Body of pancreas (tissue), 4 donors: ENCODE measurements at regions not wholly inside any gene's neighbourhood (a gene's known extent, or its start where the extent isn't known, plus 50 kb on each side); places are given as distances from the start of the nearest gene placed in this dataset.

ENCODE experiments used
- ATAC-seq: fragments of 150-250 bp; one replicate; pipeline ENCODE4 v1.9.1; 2016
- DNase-seq, 4 donors: peaks; one replicate each; pipeline ENCODE4 v3.0.0-alpha.2; 2019
- H3K27ac ChIP-seq, 4 donors: fragments of 200-600 bp; sonication (generic); 1 replicate in 3 of 4; 2 replicates in 1 of 4; pipeline versions ENCODE4 v1.5.1 to v1.6.1; 2016 to 2019; ENCODE audit warnings: mild to moderate bottlenecking in 1 of 4, mixed read lengths in 1 of 4, moderate library complexity in 1 of 4
- H3K27me3 ChIP-seq, 2 donors: fragments of 200-600 bp; sonication (generic); one replicate each; pipeline ENCODE4 v1.6.0; 2016; ENCODE audit warnings: mild to moderate bottlenecking in 1 of 2
- H3K36me3 ChIP-seq, 2 donors: fragments of 200-600 bp; sonication (generic); replicated peaks in 1 of 2; 2 replicates each; pipeline ENCODE4 v1.5.1; 2016; ENCODE audit warnings: low read depth in 2 of 2; ENCODE audit not compliant: insufficient read depth in 1 of 2
- H3K4me1 ChIP-seq: fragments of 200-600 bp; sonication (generic); one replicate; pipeline ENCODE4 v1.6.0; 2016
- H3K4me3 ChIP-seq, 2 donors: fragments of 200-600 bp; sonication (generic); 1 replicate in 1 of 2; 2 replicates in 1 of 2; pipeline ENCODE4 v1.5.1; 2016 to 2019
- H3K9me3 ChIP-seq, 3 donors: fragments of 200-600 bp; sonication (generic); 1 replicate in 2 of 3; 2 replicates in 1 of 3; pipeline ENCODE4 v1.5.1; 2016
- POLR2A ChIP-seq, 3 donors: fragments of 450-650 bp; IDR thresholded peaks; one replicate each; pipeline ENCODE4 v1.6.1; 2016; ENCODE audit warnings: antibody characterized with exemption in 3 of 3, mild to moderate bottlenecking in 2 of 3
- WGBS, 2 donors: methylation state at CpG; one replicate each; pipeline ENCODE4 v1.1.5; 2017; 5-methylcytosine and 5-hydroxymethylcytosine counted together
- intact Hi-C: fragments of 100-400 bp; cut with DNase I; formaldehyde crosslinking; loops from one replicate; pipeline ENCODE4 v1.15.1; 2023
- TF ChIP-seq, protein P1 (sequence below), 7 experiments: fragments of 450-650 bp in 4 of 7; fragments of 200-600 bp in 3 of 7; sonication (generic) in 3 of 7; IDR thresholded peaks; one replicate each; pipeline ENCODE4 v1.5.1; 2016 to 2019; ENCODE audit warnings: antibody characterized with exemption in 7 of 7

DNA sequence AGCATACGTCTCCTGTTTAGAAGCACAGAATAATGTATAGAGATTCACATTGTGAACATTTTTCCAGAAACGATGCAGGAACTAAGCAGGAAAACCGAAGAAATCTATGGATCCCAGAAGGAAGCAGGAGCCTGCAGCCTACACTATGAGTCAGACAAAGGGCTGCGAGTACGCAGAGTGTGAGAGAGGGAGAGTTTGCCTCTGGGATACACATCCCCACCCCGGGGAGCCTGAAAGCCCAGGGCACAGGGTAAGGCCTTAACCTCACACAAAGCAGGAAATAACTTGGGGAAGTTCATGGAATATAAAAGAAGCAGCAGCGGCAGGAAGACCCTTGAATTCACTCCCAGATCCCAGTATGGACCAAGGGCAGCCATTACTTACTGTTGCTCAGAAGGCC is 842.1 kb upstream of the MANEA start:
- TF ChIP-seq, protein P1, sequence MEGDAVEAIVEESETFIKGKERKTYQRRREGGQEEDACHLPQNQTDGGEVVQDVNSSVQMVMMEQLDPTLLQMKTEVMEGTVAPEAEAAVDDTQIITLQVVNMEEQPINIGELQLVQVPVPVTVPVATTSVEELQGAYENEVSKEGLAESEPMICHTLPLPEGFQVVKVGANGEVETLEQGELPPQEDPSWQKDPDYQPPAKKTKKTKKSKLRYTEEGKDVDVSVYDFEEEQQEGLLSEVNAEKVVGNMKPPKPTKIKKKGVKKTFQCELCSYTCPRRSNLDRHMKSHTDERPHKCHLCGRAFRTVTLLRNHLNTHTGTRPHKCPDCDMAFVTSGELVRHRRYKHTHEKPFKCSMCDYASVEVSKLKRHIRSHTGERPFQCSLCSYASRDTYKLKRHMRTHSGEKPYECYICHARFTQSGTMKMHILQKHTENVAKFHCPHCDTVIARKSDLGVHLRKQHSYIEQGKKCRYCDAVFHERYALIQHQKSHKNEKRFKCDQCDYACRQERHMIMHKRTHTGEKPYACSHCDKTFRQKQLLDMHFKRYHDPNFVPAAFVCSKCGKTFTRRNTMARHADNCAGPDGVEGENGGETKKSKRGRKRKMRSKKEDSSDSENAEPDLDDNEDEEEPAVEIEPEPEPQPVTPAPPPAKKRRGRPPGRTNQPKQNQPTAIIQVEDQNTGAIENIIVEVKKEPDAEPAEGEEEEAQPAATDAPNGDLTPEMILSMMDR (IDR thresholded peaks at IDR 0.05), result no peak
- TF ChIP-seq POLR2A (IDR thresholded peaks at IDR 0.05), result no peak
- 67% methylated on average over 7 of the region's 7 CpGs for WGBS, 2 donors
- H3K27ac ChIP-seq, result no peak overlapping the region
- intact Hi-C loops, result no loop called here
- DNase-seq (no peak), ATAC-seq (no peak)
- H3K27me3 ChIP-seq, result no peaks in the 10 kb centered on the region
- no peaks in the 10 kb centered on the region for H3K36me3 ChIP-seq
- no peaks in the 10 kb centered on the region for H3K9me3 ChIP-seq
- no peak overlapping the region for H3K4me3 ChIP-seq
- no peaks in the 10 kb centered on the region for H3K4me1 ChIP-seq

DNA sequence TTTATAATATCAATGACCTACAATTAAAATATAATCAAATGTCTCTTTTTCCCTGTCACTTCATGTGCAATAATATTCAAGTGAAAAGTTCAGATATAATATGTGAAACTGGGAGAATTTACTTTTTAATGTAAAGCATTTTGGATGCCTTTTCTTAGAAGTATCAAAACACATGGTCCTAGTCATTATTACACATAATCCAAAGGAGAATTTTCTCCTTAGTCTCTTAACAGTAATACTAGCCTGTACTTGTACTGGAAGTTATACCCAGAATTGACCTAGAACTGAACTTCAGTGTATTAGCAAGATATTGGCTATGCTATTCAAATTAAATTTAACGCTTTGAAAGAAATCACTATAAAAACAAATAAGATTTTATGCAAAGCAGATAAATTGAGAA is 842.6 kb upstream of the MANEA start:
- Histone ChIP-seq H3K36me3 (no peaks in the 10 kb centered on the region), H3K4me1 (no peaks in the 10 kb centered on the region), H3K27ac (no peak overlapping the region), H3K27me3 (no peaks in the 10 kb centered on the region), H3K4me3 (no peak overlapping the region), H3K9me3 (no peaks in the 10 kb centered on the region)
- DNase-seq, result no peak
- no peak for TF ChIP-seq POLR2A (IDR thresholded peaks at IDR 0.05)
- TF ChIP-seq, protein P1 (IDR thresholded peaks at IDR 0.05), result no peak
- 86% methylated on average over 1 of the region's 1 CpG for WGBS, 2 donors
- intact Hi-C loops, result no loop called here
- ATAC-seq, result no peak

DNA sequence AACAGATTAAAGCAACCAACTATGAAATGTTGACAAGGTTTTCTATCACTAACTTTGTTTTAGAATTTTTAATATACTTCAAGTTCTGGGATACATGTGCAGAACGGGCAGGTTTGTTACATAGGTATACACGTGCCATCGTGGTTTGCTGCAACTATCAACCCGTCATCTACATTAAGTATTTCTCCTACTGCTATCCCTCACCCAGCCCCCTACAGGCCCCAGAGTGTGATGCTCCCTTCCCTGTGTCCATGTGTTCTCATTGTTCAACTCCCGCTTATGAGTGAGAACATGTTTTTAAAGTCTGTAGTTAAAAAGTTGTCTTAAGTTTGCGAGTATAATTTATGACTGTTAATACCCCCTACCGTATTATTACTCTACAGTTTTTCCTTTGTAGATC is 844.3 kb upstream of the MANEA start:
- 75 to 82% methylated on average over 7 of the region's 7 CpGs for WGBS, 2 donors
- Histone ChIP-seq H3K4me1 (no peaks in the 10 kb centered on the region), H3K27me3 (no peaks in the 10 kb centered on the region), H3K4me3 (no peak overlapping the region), H3K36me3 (no peaks in the 10 kb centered on the region), H3K9me3 (no peaks in the 10 kb centered on the region), H3K27ac (no peak overlapping the region)
- TF ChIP-seq POLR2A (IDR thresholded peaks at IDR 0.05), result no peak
- TF ChIP-seq, protein P1 (IDR thresholded peaks at IDR 0.05), result no peak
- DNase-seq, result no peak
- ATAC-seq, result no peak
- intact Hi-C loops, result no loop called here

DNA sequence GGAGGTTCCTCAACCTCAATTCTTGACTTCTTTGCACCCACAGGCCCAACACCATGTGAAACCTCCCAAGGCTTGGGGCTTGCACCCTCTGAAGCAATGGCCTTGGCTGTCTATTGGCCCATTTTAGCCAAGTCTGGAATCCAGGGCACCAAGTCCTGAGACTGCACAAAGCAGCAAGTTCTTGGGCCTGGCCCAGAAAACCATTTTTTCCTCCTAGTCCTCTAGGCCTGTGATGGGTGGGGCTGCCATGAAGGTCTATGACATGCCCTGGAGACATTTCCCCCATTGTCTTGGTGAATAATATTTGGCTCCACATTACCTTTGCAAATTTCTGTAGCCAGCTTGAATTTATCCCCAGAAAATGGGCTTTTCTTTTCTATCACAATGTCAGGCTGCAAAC is 849.6 kb upstream of the MANEA start:
- no peaks in the 10 kb centered on the region for H3K36me3 ChIP-seq
- no peaks in the 10 kb centered on the region for H3K4me1 ChIP-seq
- DNase-seq (no peak), ATAC-seq (no peak)
- H3K4me3 ChIP-seq, result no peak overlapping the region
- intact Hi-C loops, result no loop called here
- no peaks in the 10 kb centered on the region for H3K27me3 ChIP-seq
- H3K9me3 ChIP-seq, result no peaks in the 10 kb centered on the region
- no peak for TF ChIP-seq POLR2A (IDR thresholded peaks at IDR 0.05)
- TF ChIP-seq, protein P1 (IDR thresholded peaks at IDR 0.05), result no peak
- no peak overlapping the region for H3K27ac ChIP-seq

DNA sequence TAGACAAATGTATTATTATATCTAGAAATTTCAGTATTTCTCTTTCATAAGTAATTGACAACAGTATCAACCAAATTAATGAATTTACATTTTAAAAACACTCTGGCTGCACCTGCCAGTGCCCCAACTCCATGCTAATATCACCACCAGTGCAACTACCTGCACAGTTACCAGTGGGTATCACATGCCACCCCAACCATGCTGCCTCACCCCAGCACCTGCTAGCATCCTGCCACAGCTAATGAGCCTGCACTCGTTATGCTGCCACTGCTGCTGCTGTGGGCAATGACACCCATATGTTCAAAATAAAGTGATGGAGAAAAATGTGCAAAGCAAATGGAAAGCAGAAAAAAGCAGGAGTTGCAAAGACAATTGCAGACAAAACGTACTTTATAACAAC is 855.9 kb upstream of the MANEA start:
- WGBS, 2 donors, result 45 to 47% methylated on average over 2 of the region's 2 CpGs
- Histone ChIP-seq H3K27ac (no peak overlapping the region), H3K36me3 (no peaks in the 10 kb centered on the region), H3K9me3 (no peaks in the 10 kb centered on the region), H3K27me3 (no peaks in the 10 kb centered on the region), H3K4me3 (no peak overlapping the region), H3K4me1 (no peaks in the 10 kb centered on the region)
- ATAC-seq, result no peak
- no peak for DNase-seq
- TF ChIP-seq, protein P1 (IDR thresholded peaks at IDR 0.05), result no peak
- TF ChIP-seq POLR2A (IDR thresholded peaks at IDR 0.05), result no peak
- intact Hi-C loops, result no loop called here
